SK-N-SH treated with all-trans-retinoic acid at 6 μM for 48 hours (cell line): ENCODE measurements at regions not wholly inside any gene's neighbourhood (a gene's known extent, or its start where the extent isn't known, plus 50 kb on each side); places are given as distances from the start of the nearest gene placed in this dataset.

Experiments used
- ATAC-seq: fragments of 200-7000 bp; cut with Tn5 transposase; 3 replicates; pipeline ENCODE4 v1.9.1; 2020; ENCODE audit warnings: mild to moderate bottlenecking, moderate library complexity
- ARNTL ChIP-seq: fragments of 450-650 bp; formaldehyde crosslinking; IDR thresholded peaks from 2 replicates; pipeline ENCODE4 v1.5.0; 2020; ENCODE audit warnings: low read depth, mild to moderate bottlenecking, moderate library complexity, borderline replicate concordance
- BACH2 ChIP-seq: fragments of 250-450 bp; sonication (Bioruptor Pico); IDR thresholded peaks from 2 replicates; pipeline ENCODE4 v1.9.0; 2021; ENCODE audit warnings: mild to moderate bottlenecking, borderline replicate concordance
- CSDC2 ChIP-seq: fragments of 250-450 bp; sonication (Bioruptor Pico); IDR thresholded peaks from 2 replicates; pipeline ENCODE4 v1.5.0; 2020; ENCODE audit warnings: mild to moderate bottlenecking, moderate library complexity
- CSRNP3 ChIP-seq: fragments of 250-450 bp; sonication (Bioruptor Pico); IDR thresholded peaks from 2 replicates; pipeline ENCODE4 v1.5.1; 2021; ENCODE audit warnings: mild to moderate bottlenecking, moderate library complexity
- ESRRG ChIP-seq: fragments of 250-450 bp; sonication (Bioruptor Pico); IDR thresholded peaks from 2 replicates; pipeline ENCODE4 v1.6.1; 2021; ENCODE audit warnings: mild to moderate bottlenecking
- GLIS3 ChIP-seq: fragments of 250-450 bp; sonication (Bioruptor Pico); IDR thresholded peaks from 2 replicates; pipeline ENCODE4 v1.5.0; 2020; ENCODE audit warnings: mild to moderate bottlenecking, moderate library complexity
- ISL1 ChIP-seq: fragments of 250-450 bp; sonication (Bioruptor Pico); IDR thresholded peaks from 2 replicates; pipeline ENCODE4 v2.1.2; 2022; ENCODE audit warnings: mild to moderate bottlenecking, moderate library complexity
- OSR1 ChIP-seq: fragments of 250-450 bp; sonication (Bioruptor Pico); IDR thresholded peaks from 2 replicates; pipeline ENCODE4 v1.8.0; 2022; ENCODE audit warnings: moderate library complexity, mild to moderate bottlenecking, inconsistent platforms
- PATZ1 ChIP-seq: fragments of 250-450 bp; sonication (Bioruptor Pico); IDR thresholded peaks from 2 replicates; pipeline ENCODE4 v1.8.0; 2020; ENCODE audit warnings: mild to moderate bottlenecking, moderate library complexity, borderline replicate concordance
- POU6F1 ChIP-seq: fragments of 250-450 bp; sonication (Bioruptor Pico); IDR thresholded peaks from 2 replicates; pipeline ENCODE4 v1.8.0; 2021; ENCODE audit warnings: low read depth, mild to moderate bottlenecking, moderate library complexity, borderline replicate concordance
- RARB ChIP-seq: fragments of 250-450 bp; sonication (Bioruptor Pico); IDR thresholded peaks from 2 replicates; pipeline ENCODE4 v1.8.0; 2021; ENCODE audit warnings: mild to moderate bottlenecking, moderate library complexity
- SNAI2 ChIP-seq: fragments of 250-450 bp; sonication (Bioruptor Pico); IDR thresholded peaks from 2 replicates; pipeline ENCODE4 v1.5.0; 2020; ENCODE audit warnings: mild to moderate bottlenecking, moderate library complexity
- TCF4 ChIP-seq: fragments of 250-450 bp; sonication (Bioruptor Pico); IDR thresholded peaks from 2 replicates; pipeline ENCODE4 v1.8.0; 2021; ENCODE audit warnings: mild to moderate bottlenecking, moderate library complexity, borderline replicate concordance
- TSHZ2 ChIP-seq: fragments of 250-450 bp; sonication (Bioruptor Pico); IDR thresholded peaks from 2 replicates; pipeline ENCODE4 v1.5.0; 2020; ENCODE audit warnings: mild to moderate bottlenecking, moderate library complexity
- ZC3H10 ChIP-seq: fragments of 250-450 bp; sonication (Bioruptor Pico); IDR thresholded peaks from 2 replicates; pipeline ENCODE4 v1.5.1; 2021; ENCODE audit warnings: mild to moderate bottlenecking, moderate library complexity
- ZFP3 ChIP-seq: fragments of 250-450 bp; sonication (Bioruptor Pico); IDR thresholded peaks from 2 replicates; pipeline ENCODE4 v1.5.0; 2020; ENCODE audit warnings: mild to moderate bottlenecking, moderate library complexity
- ZFP30 ChIP-seq: fragments of 450-650 bp; formaldehyde crosslinking; IDR thresholded peaks from 2 replicates; pipeline ENCODE4 v1.5.0; 2022; ENCODE audit warnings: mild to moderate bottlenecking, moderate library complexity
- ZNF565 ChIP-seq: fragments of 450-650 bp; formaldehyde crosslinking; conservative IDR thresholded peaks from 2 replicates; pipeline ENCODE4 v1.5.0; 2020; ENCODE audit warnings: low read depth, mild to moderate bottlenecking, moderate library complexity
- ZNF70 ChIP-seq: fragments of 450-650 bp; formaldehyde crosslinking; IDR thresholded peaks from 2 replicates; pipeline ENCODE4 v1.5.0; 2020; ENCODE audit warnings: mild to moderate bottlenecking, moderate library complexity
- ZNF8 ChIP-seq: fragments of 450-650 bp; formaldehyde crosslinking; IDR thresholded peaks from 2 replicates; pipeline ENCODE4 v1.5.0; 2020; ENCODE audit warnings: mild to moderate bottlenecking, moderate library complexity

GRCh38 chr2:44877417-44877816 lies 64.1 kb upstream of the SIX3 start:
- TF ChIP-seq ZC3H10 (CRISPR knock-in tag): no peak
- no peak for TF ChIP-seq ARNTL (CRISPR knock-in tag)
- TF ChIP-seq TSHZ2 (CRISPR knock-in tag): no peak
- no peak for TF ChIP-seq POU6F1
- TF ChIP-seq ZNF8: no peak
- no peak for TF ChIP-seq SNAI2
- no peak for TF ChIP-seq PATZ1 (CRISPR knock-in tag)
- no peak for TF ChIP-seq GLIS3 (CRISPR knock-in tag)
- no peak for TF ChIP-seq ISL1 (CRISPR knock-in tag)
- no peak for TF ChIP-seq ZFP3 (CRISPR knock-in tag)
- ATAC-seq: no peak

GRCh38 chr2:44879269-44880124 lies 62.0 kb upstream of the SIX3 start:
- peak; percentile 20; the same call in 1 of the 3 replicates for ATAC-seq
- TF ChIP-seq ZFP30 (CRISPR knock-in tag): no peak
- TF ChIP-seq ISL1 (CRISPR knock-in tag): no peak
- no peak for TF ChIP-seq CSDC2 (CRISPR knock-in tag)
- TF ChIP-seq ZNF565: no peak
- no peak for TF ChIP-seq RARB
- no peak for TF ChIP-seq ARNTL (CRISPR knock-in tag)
- no peak for TF ChIP-seq ZNF8
- no peak for TF ChIP-seq PATZ1 (CRISPR knock-in tag)
- no peak for TF ChIP-seq ZFP3 (CRISPR knock-in tag)
- no peak for TF ChIP-seq OSR1
- TF ChIP-seq BACH2 (CRISPR knock-in tag): no peak
- TF ChIP-seq ESRRG (CRISPR knock-in tag): no peak
- TF ChIP-seq ZC3H10 (CRISPR knock-in tag): no peak
- TF ChIP-seq, all 23 proteins: peak for 0

- peak; percentile 33; the same call in 1 of the 2 replicates for TF ChIP-seq TSHZ2 (CRISPR knock-in tag)
- 0 out of 2 replicates have a peak, but pooled peaks have one; percentile 31 for TF ChIP-seq CSRNP3 (CRISPR knock-in tag)
- no peak for TF ChIP-seq ZNF70 (CRISPR knock-in tag)
- peak; percentile 86 for TF ChIP-seq TCF4 (CRISPR knock-in tag)
- ATAC-seq: no peak
Measured at GRCh38 chr2:44880125-44880483, 61.4 kb upstream of the SIX3 start.
